Sciatic nerve (tissue), 2 donors: ENCODE measurements at regions not wholly inside any gene's neighbourhood (a gene's known extent, or its start where the extent isn't known, plus 50 kb on each side); places are given as distances from the start of the nearest gene placed in this dataset.
"Not testable (repeated sequence)": the region's sequence is repeated elsewhere in the genome, so short reads cannot be mapped to it uniquely, and the experiment has no call there.

Experiments used
- ATAC-seq: fragments of 200-7000 bp; cut with Tn5 transposase; one replicate; pipeline ENCODE4 v1.9.1; 2020; ENCODE audit warnings: mild to moderate bottlenecking, moderate library complexity
- DNase-seq: peaks from one replicate; pipeline ENCODE4 v3.0.0-alpha.2; 2020; ENCODE audit warnings: low spot score
- intact Hi-C: fragments of 100-400 bp; cut with DNase I; formaldehyde crosslinking; loops from one replicate; pipeline ENCODE4 v1.14.2; 2022
- donor health status: DM: no; HTN: no; CAD: no.
- donor health status: DM: no; HTN: no; CAD: no.

- ATAC-seq (peak; percentile 28), DNase-seq (no peak)
- intact Hi-C loops, result no loop called here
Observed at GRCh38 chr2:130252880-130253645, 54.8 kb upstream of the TUBA3E start.

- DNase-seq (no peak), ATAC-seq (peak; percentile 28)
- intact Hi-C loops, result no loop called here
Observed at GRCh38 chr2:130251873-130252620, 53.8 kb upstream of the TUBA3E start.

- intact Hi-C loops, result no loop called here
- DNase-seq (no peak), ATAC-seq (no peak)
Observed at GRCh38 chr2:130251535-130251872, 53.3 kb upstream of the TUBA3E start.

GRCh38 chr2:130248355-130248754 is 50.1 kb upstream of the TUBA3E start:
- ATAC-seq, intact Hi-C loops, DNase-seq: not testable (repeated sequence)
